Islet precursor cell (in vitro differentiated cells): ENCODE measurements at regions not wholly inside any gene's neighbourhood (a gene's known extent, or its start where the extent isn't known, plus 50 kb on each side); places are given as distances from the start of the nearest gene placed in this dataset.

Experiments used
- DNase-seq: peaks from one replicate; pipeline ENCODE4 v3.0.0-alpha.2; 2018

DNA sequence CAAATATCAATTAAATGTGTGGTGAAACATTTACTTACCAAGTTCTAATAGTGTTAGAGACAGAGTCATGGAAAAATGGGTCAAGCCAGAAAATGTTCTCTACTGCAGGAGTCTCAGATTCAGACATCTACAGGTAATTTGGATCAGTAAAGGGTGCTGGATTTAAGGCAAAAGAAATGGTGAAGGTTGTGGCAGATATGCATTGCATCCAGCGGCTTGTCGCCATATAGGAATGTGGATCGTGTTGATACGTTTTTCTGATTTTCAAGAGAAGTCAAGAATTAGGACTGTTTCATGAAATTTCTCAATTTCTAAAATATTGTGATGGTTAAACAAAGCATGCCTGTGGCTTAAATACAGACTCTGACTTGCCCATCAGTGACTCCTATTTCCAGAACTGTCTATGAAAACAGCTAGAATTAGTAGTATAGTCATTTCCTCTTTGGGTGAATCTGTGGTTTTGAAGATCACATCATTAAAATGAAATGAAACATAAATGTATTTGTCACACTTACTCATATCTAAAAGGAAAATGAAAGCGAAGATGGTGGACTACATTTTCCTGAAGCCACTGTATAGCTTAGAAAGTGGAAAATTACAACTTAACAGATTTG is 110.1 kb upstream of the VEGFC start:
- no peak for DNase-seq

- no peak for DNase-seq
These were observed 114.0 kb upstream of the VEGFC start for GRCh38 chr4:176906709-176907108.

- no peak for DNase-seq
These were observed 117.9 kb upstream of the VEGFC start for GRCh38 chr4:176910646-176911045.

DNA sequence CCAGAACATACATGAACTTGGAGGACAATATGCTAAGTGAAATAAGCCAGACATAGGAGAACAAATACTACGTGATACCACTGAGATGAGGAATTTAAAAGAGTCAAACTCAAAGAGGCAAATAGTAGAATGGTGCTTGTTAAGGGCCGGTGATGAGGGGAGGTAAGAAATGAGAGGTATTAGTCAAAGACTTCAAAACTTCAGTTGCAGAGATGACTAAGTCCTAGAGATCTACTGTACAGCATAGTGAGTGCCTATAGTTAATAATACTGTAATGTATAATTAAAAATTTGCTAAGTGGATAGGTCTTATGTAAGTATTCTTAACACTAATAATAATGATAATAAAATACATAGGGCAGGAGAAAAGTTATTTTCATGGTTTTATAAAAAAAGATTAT is 126.9 kb upstream of the VEGFC start:
- no peak for DNase-seq

DNA sequence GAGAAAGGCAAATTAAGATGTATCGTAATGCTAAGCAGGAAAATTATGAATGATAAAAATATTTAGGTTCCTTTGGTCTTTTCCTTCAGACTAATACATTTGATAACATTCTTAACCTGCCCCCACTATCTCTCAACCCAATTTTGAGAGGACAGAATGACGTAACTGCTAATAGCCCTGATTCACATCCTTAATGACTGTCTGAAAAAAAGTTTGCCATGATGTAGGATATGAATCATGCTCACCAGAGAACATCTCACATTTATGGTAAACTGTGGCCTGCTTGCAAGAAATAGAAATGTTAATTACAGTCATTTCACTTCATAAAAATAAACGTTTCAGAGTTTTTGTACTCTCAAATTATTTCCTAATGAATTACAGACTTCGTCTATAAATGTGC is 128.0 kb upstream of the VEGFC start:
- DNase-seq, result no peak

- DNase-seq, result no peak
These were observed 128.5 kb upstream of the VEGFC start for GRCh38 chr4:176921256-176921655.

GRCh38 chr4:176924238-176924637 is 131.5 kb upstream of the VEGFC start:
- no peak for DNase-seq

- DNase-seq, result no peak
These were observed 133.2 kb upstream of the VEGFC start for GRCh38 chr4:176925962-176926361.

DNA sequence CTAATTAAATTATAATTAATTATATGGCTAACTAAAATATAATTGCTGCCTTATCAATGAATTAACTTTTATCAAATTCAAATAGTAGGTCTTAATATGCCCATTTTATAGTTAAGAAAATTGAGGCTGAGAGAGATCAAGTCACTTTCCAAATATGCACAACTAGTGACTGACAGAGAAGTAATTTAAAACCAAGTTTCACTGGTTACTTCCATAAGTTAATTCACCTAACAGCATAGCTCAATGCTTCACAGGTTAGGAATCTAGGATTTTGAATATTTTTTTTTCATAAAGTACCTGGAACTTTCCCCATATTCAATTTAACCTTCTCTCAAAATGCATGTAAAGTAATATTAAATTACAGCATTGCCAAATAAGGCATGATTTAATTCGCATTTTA is 134.4 kb upstream of the VEGFC start:
- DNase-seq, result no peak

DNA sequence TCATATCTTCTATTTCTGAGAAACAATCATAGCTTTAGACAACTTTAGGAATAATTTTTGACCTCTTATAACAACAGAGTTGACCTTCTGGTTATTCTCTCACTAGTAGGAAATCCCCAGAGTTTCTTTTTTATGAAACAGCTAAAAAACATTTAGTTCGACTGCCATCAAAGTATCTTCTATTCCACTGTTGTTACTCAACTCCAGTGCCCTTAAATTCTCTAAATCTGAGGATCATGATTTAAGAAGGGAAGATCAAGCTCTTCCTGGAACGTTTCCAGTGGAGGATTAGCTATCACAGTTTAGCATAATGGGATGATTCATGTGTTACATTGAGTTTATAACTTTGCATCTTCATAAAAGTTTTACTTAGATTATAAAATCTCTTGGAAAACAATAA is 134.9 kb upstream of the VEGFC start:
- DNase-seq, result no peak

DNA sequence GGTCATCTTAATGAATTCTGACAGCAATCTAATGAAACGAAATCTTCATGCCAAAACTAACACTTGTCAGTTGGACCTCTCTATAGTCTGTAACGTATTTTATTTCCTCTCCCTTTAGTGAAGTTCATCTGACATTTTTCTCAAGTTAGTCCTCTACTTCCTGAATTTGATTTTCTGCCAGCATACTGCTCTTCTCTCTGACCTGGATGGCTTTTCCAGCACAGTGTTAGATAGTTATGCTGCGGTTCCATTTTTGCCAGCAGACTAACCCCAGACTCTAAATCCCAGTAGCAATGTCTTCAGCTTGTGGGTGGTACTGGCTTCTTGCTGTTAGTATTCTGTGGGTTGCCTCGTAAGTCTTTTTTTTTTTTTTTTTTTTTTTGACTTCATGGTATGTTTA is 146.7 kb upstream of the VEGFC start:
- DNase-seq, result no peak

- no peak for DNase-seq
These were observed 152.6 kb upstream of the VEGFC start for GRCh38 chr4:176945334-176945733.

DNA sequence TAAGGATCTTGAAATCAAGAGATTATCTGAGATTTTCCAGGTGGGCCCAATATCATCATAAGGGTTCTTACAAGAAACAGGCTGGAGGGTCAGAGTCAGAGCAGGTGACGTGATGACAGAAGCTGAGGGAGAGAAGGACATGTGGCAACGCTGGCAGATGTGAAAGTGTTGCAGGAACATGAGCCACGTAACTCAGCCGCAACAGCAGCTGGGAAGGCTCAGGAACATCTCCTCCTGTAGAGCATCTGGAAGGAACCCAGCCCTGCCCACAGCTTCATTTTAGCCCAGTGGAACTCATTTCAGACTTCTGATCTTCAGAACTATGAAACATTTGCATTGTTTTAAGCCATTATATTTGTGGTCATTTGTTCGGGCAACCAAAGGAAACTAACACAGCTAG is 156.3 kb upstream of the VEGFC start:
- no peak for DNase-seq

- no peak for DNase-seq
These were observed 160.3 kb upstream of the VEGFC start for GRCh38 chr4:176953021-176953420.

DNA sequence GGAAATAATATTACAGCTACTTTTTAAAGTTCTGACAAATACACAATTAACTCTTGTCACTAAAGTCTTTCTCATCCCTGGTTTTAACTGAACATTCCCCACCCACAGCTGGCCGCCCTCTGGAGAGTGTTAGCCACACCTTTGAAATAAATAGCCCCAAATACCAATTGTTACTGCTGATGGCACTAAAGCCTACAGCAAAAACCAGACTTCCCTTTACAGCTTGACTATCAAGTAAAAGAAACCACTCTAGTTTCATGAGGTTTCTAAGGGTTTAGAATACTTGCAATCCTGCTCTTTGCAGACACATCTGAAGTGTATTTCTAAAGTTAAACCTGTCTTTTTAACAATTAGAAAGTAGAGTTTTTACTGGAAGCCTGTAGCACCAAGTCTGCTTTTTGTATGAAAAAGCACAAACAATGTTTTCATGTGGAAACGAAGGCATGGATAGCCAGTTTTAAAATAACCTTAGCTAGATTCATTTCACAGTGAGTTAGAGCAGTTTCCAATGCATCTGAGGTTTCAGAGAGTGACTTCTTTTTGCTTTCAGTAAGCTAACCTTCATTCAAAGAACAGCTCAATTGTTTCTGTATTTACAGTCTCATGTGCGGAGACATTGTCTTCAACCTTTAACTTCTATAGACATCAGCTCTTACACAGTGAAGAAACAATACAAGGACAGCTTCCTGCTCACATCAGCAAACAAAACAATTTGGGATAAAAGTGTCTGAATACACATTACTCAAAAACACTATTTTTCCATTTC is 164.8 kb upstream of the VEGFC start:
- DNase-seq, result no peak

GRCh38 chr4:176959980-176960379 is 167.3 kb upstream of the VEGFC start:
- no peak for DNase-seq

DNA sequence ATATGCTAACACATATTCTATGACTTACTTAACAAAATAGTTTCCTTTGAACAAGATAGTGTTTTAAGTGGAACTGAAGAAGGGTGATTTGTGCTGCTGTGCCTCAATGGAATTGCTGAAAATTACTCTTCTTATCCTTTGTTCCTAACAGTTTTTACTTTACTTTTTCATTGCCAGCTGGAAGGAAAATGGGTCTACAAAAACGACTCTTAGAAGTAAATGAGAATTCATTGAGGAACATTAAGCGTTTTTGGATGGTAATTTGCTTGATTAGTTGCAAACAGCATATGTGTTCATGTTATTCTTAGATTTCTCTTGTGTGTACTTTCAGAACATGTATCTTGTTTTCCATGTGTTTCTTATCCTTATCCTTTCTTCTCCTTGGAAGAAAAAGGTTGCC is 170.4 kb upstream of the VEGFC start:
- DNase-seq, result no peak

DNA sequence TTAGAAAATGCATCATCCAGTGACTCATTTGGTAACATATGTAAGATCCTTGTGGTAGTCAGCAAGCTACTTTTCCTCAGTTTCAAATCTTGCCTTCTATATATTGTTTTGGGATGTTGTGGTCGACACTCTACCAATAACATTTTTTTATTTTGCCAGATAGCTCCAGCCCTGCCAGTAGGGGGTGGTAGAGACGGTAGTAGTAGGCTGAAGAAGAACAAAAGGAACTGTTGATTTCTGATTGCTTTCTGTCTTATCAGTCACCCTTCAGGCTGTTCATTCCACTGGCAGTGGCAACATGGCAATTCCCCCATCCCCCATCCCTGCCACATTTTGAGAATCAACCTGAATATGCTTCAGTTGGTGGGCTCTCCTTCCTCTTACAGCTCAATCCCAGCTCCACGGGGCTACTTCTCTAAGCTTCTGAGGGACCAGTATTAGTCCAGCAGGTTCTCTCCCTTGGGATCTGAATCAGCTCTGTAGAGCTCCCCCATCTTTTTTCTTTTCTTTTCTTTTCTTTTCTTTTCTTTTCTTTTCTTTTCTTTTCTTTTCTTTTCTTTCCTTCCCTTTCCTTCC is 171.5 kb upstream of the VEGFC start:
- DNase-seq, result no peak

DNA sequence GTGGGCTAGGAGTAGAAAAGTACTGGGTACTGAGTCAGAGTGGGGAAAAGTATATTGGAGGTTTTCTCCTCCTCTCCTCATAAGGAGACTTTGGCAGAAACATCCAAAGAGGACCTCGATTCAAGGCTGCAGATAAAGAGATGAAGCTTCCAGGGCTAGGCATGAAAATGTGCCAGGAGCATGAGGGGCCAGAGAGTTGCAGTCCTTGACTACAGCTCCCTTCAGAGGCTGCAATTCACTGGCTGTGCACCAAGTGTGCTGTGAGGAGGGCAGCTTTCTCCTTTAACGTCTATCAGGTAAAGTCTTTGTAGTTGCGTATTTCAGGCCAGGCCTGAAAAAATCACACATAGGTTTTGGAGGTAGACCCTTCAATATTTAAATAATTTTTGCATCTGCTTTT is 174.9 kb upstream of the VEGFC start:
- no peak for DNase-seq

DNA sequence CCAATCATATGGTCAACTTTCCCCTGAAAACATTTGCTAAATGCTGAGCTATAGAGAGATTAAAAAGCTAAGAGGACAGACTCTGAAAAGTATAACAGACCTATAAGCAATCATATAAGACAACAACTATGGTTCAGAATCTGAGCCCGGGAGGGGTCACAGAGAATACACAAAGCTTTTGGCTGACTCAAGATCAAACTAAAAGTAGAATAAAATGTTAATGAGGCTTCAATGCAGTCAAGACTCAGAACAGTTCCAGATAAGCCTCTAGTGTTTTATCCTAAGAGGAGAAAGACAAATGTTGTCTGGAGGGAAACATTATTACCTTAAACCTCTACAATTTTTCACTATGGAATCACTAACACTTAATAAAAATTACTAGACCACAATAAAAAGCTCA is 175.4 kb upstream of the VEGFC start:
- DNase-seq, result no peak

DNA sequence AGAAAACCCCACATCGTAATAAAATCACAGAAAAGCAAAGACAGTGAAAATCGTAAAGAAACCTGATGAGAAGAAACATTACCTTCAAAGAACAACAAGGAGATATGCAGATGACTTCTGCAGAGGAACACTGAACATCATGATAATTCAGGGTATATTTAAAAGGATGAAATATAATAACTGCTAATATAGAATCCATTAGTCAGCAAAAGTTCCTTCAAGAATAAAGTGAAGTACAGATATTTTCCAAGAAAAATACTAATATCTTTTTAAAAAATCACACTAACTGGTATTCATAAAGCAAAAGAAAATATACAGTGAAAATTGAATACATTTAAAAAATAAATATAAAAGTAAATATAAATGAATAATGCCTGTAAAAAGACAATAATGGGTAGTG is 176.3 kb upstream of the VEGFC start:
- DNase-seq, result no peak

GRCh38 chr4:176970853-176971252 is 178.1 kb upstream of the VEGFC start:
- DNase-seq, result no peak

- DNase-seq, result no peak
These were observed 178.9 kb upstream of the VEGFC start for GRCh38 chr4:176971576-176972115.

DNA sequence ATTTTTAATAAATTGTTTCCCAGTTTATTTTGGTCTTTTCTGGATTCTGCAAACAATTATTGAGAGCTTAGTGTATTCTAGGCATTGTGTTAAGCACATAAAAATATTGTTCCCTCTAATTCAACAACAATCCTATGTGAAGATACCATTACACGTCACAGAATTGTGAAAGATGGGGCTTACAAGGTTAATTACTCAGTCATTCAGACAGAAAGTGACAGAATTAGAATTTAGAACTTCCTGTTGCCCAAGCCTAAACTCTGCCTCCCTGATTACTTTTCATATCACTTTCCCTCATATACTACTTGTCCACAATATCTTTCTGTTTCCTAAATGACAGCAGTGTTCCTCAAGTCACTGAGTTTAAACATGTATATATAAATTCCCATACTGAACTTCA is 186.7 kb upstream of the VEGFC start:
- no peak for DNase-seq
